Keratinocyte (primary cell): ENCODE measurements at regions not wholly inside any gene's neighbourhood (a gene's known extent, or its start where the extent isn't known, plus 50 kb on each side); places are given as distances from the start of the nearest gene placed in this dataset.

Experiments used
- DNase-seq: peaks from one replicate; pipeline ENCODE4 v3.0.0-alpha.2; 2011; ENCODE audit warnings: low read depth, missing footprints, low spot score
- FAIRE-seq: peaks from 2 replicates; lab custom pipeline; 2011; peaks lifted over from hg19 to GRCh38; lab: Jason Lieb, UNC
- H2AFZ ChIP-seq: 2 replicates; pipeline ENCODE4 v1.6.0; 2012; ENCODE audit warnings: low read length, control low read depth, inconsistent platforms; ENCODE audit not compliant: control insufficient read depth
- H3K27ac ChIP-seq: 2 replicates; pipeline ENCODE4 v1.5.1; 2011; ENCODE audit warnings: low read length; ENCODE audit not compliant: control insufficient read depth, insufficient read depth
- H3K27me3 ChIP-seq: 3 replicates; pipeline ENCODE4 v1.6.0; 2011; ENCODE audit warnings: low read length; ENCODE audit not compliant: control insufficient read depth, insufficient read depth; ENCODE audit errors: extremely low read depth
- H3K36me3 ChIP-seq, 2 experiments: 2 replicates in 1 of 2; 3 replicates in 1 of 2; pipeline ENCODE4 v1.5.1; 2011; ENCODE audit warnings: low read length in 2 of 2, mild to moderate bottlenecking in 1 of 2; ENCODE audit not compliant: control insufficient read depth in 2 of 2, insufficient read depth in 2 of 2; ENCODE audit errors: extremely low read depth in 1 of 2
- H3K4me1 ChIP-seq: 3 replicates; pipeline ENCODE4 v1.5.1; 2011; ENCODE audit warnings: low read length; ENCODE audit not compliant: control insufficient read depth, insufficient read depth; ENCODE audit errors: extremely low read depth
- H3K4me2 ChIP-seq: 3 replicates; pipeline ENCODE4 v1.6.0; 2011; ENCODE audit warnings: low read depth, low read length; ENCODE audit not compliant: control insufficient read depth, insufficient read depth; ENCODE audit errors: extremely low read depth
- H3K4me3 ChIP-seq, 3 experiments: fragments of 200-600 bp in 1 of 3; sonication (generic) in 1 of 3; 2 replicates in 2 of 3; 3 replicates in 1 of 3; pipeline ENCODE4 v1.5.1; 2011 to 2016; ENCODE audit warnings: low read length in 3 of 3, mild to moderate bottlenecking in 3 of 3, control low read depth in 2 of 3, inconsistent platforms in 1 of 3, low read depth in 1 of 3, mixed read lengths in 1 of 3, mixed run types in 1 of 3, moderate library complexity in 1 of 3; ENCODE audit not compliant: control insufficient read depth in 2 of 3, insufficient read depth in 2 of 3; ENCODE audit errors: extremely low read depth in 1 of 3
- H3K79me2 ChIP-seq: 2 replicates; pipeline ENCODE4 v1.6.0; 2012; ENCODE audit warnings: low read length; ENCODE audit not compliant: control insufficient read depth, insufficient read depth
- H3K9ac ChIP-seq: 3 replicates; pipeline ENCODE4 v1.6.0; 2011; ENCODE audit warnings: low read length; ENCODE audit not compliant: control insufficient read depth, insufficient read depth; ENCODE audit errors: extremely low read depth
- H3K9me1 ChIP-seq: 3 replicates; pipeline ENCODE4 v1.6.0; 2011; ENCODE audit warnings: low read length; ENCODE audit not compliant: control insufficient read depth, insufficient read depth; ENCODE audit errors: extremely low read depth
- H3K9me3 ChIP-seq: 2 replicates; pipeline ENCODE4 v1.5.1; 2012; ENCODE audit warnings: low read depth, low read length; ENCODE audit not compliant: control insufficient read depth
- H4K20me1 ChIP-seq: 3 replicates; pipeline ENCODE4 v1.6.0; 2011; ENCODE audit warnings: low read length; ENCODE audit not compliant: control insufficient read depth, insufficient read depth; ENCODE audit errors: extremely low read depth
- EZH2 ChIP-seq: IDR thresholded peaks from one replicate; pipeline ENCODE4 v1.6.1; 2012; ENCODE audit warnings: inconsistent platforms, mild to moderate bottlenecking, low read length, moderate library complexity
- dilution Hi-C: fragments of 300-500 bp; cut with MboI; formaldehyde crosslinking; loops from one replicate; pipeline ENCODE4 v1.7.0; 2020; ENCODE audit warnings: low sequenced_read_pairs; ENCODE audit not compliant: extremely low pct_ligation_motif_present
- TF ChIP-seq, protein P1 (sequence below), 3 experiments: IDR thresholded peaks in 1 of 3; conservative IDR thresholded peaks in 1 of 3; optimal IDR thresholded peaks in 1 of 3; 2 replicates in 2 of 3; 3 replicates in 1 of 3; pipeline versions ENCODE3 to v1.5.1; 2011; ENCODE audit warnings: low read length in 3 of 3, mild to moderate bottlenecking in 3 of 3, moderate library complexity in 2 of 3, control low read depth in 1 of 3, inconsistent platforms in 1 of 3; ENCODE audit not compliant: insufficient read depth in 2 of 3; ENCODE audit errors: extremely low read depth in 1 of 3

DNA sequence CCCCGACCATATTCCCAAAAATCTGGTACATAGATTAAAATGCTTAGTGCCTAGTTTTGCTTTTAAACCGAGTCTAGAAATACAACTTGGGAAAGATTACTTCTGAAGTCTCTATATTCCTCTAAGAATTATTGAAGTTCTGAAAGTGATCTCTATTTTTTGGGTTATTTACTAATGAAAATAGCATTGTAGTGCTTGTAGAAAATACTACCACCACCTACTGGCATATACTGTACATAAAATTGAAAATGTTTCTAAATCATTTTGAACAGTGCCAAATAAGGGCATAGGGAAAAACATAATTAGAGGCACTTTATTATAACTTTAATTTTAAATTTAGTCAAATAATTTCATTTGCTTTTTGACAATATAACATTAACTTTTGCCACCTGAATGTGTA is 1399.6 kb upstream of the ZEB2 start:
- no peak overlapping the region for H3K27ac ChIP-seq
- no peaks in the 10 kb centered on the region for H3K9me1 ChIP-seq
- H3K4me2 ChIP-seq: no peak overlapping the region
- no peak overlapping the region for H2AFZ ChIP-seq
- TF ChIP-seq, protein P1, sequence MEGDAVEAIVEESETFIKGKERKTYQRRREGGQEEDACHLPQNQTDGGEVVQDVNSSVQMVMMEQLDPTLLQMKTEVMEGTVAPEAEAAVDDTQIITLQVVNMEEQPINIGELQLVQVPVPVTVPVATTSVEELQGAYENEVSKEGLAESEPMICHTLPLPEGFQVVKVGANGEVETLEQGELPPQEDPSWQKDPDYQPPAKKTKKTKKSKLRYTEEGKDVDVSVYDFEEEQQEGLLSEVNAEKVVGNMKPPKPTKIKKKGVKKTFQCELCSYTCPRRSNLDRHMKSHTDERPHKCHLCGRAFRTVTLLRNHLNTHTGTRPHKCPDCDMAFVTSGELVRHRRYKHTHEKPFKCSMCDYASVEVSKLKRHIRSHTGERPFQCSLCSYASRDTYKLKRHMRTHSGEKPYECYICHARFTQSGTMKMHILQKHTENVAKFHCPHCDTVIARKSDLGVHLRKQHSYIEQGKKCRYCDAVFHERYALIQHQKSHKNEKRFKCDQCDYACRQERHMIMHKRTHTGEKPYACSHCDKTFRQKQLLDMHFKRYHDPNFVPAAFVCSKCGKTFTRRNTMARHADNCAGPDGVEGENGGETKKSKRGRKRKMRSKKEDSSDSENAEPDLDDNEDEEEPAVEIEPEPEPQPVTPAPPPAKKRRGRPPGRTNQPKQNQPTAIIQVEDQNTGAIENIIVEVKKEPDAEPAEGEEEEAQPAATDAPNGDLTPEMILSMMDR (optimal IDR thresholded peaks at IDR 0.05 in 1 of 3, IDR thresholded peaks at IDR 0.05 in 1 of 3, conservative IDR thresholded peaks at IDR 0.05 in 1 of 3; ENCODE audit: extremely low read depth in 1 of 3, insufficient read depth in 2 of 3, low read length in 3 of 3): no peak
- TF ChIP-seq EZH2: no peak
- H3K27me3 ChIP-seq: no peaks in the 10 kb centered on the region
- dilution Hi-C loops: no loop called here
- FAIRE-seq: no peak
- no peaks in the 10 kb centered on the region for H3K4me1 ChIP-seq
- H3K79me2 ChIP-seq: no peaks in the 10 kb centered on the region
- H3K9ac ChIP-seq: no peak overlapping the region
- H4K20me1 ChIP-seq: no peaks in the 10 kb centered on the region
- H3K36me3 ChIP-seq: no peaks in the 10 kb centered on the region
- no peaks in the 10 kb centered on the region for H3K9me3 ChIP-seq
- DNase-seq: no peak
- no peak overlapping the region for H3K4me3 ChIP-seq

DNA sequence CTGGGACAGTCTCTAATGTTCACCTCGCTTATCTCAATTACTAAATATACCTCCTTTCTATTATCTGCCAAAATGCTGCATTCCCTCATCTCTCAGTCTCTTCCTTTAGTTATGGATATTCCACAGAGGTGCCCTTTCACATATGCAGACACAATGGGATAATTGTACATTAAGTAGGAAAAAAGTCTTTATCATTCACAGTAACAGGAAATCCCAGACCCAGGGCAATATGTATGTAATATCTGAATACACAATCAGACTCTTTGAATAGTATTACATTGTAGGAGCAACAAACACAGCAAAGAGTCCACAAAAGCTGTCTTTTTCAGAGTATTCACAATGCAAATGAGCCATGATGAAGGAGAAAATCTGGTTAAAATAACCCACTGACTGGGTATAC is 1399.0 kb upstream of the ZEB2 start:
- dilution Hi-C loops: no loop called here
- FAIRE-seq (no peak), DNase-seq (no peak)
- no peak overlapping the region for H3K9ac ChIP-seq
- no peaks in the 10 kb centered on the region for H3K9me1 ChIP-seq
- H3K9me3 ChIP-seq: no peaks in the 10 kb centered on the region
- no peak overlapping the region for H3K4me2 ChIP-seq
- H3K27ac ChIP-seq: no peak overlapping the region
- H3K4me1 ChIP-seq: no peaks in the 10 kb centered on the region
- TF ChIP-seq EZH2: no peak
- TF ChIP-seq, protein P1 (optimal IDR thresholded peaks at IDR 0.05 in 1 of 3, IDR thresholded peaks at IDR 0.05 in 1 of 3, conservative IDR thresholded peaks at IDR 0.05 in 1 of 3; ENCODE audit: extremely low read depth in 1 of 3, insufficient read depth in 2 of 3, low read length in 3 of 3): no peak
- no peak overlapping the region for H2AFZ ChIP-seq
- no peaks in the 10 kb centered on the region for H3K27me3 ChIP-seq
- H3K36me3 ChIP-seq: no peaks in the 10 kb centered on the region
- no peak overlapping the region for H3K4me3 ChIP-seq
- H3K79me2 ChIP-seq: no peaks in the 10 kb centered on the region
- H4K20me1 ChIP-seq: no peaks in the 10 kb centered on the region
